Ovary (tissue), 7 donors: ENCODE measurements at regions not wholly inside any gene's neighbourhood (a gene's known extent, or its start where the extent isn't known, plus 50 kb on each side); places are given as distances from the start of the nearest gene placed in this dataset.

Experiments used
- DNase-seq, 5 donors: peaks; one replicate each; pipeline ENCODE4 v3.0.0-alpha.2; 2019 to 2020
- H3K27ac ChIP-seq, 2 donors: fragments of 200-600 bp; one replicate each; pipeline versions ENCODE4 v1.5.1 to v1.8.0; 2019 to 2022
- H3K27me3 ChIP-seq: fragments of 200-600 bp; one replicate; pipeline ENCODE4 v1.8.0; 2022
- H3K36me3 ChIP-seq: fragments of 200-600 bp; sonication (generic); one replicate; pipeline ENCODE4 v1.5.1; 2019
- H3K4me1 ChIP-seq: one replicate; pipeline ENCODE4 v1.8.1; 2013; ENCODE audit warnings: mild to moderate bottlenecking, moderate library complexity; ENCODE audit not compliant: insufficient read depth
- H3K4me3 ChIP-seq: fragments of 200-600 bp; sonication (generic); one replicate; pipeline ENCODE4 v1.5.1; 2017
- H3K9me3 ChIP-seq, 2 donors: fragments of 200-600 bp in 1 of 2; sonication (generic) in 1 of 2; one replicate each; pipeline versions ENCODE4 v1.5.1 to v1.8.1; 2013 to 2019; ENCODE audit warnings: mild to moderate bottlenecking in 1 of 2, moderate library complexity in 1 of 2
- CTCF ChIP-seq, 3 donors: fragments of 450-650 bp in 2 of 3; fragments of 200-600 bp in 1 of 3; IDR thresholded peaks; one replicate each; pipeline versions ENCODE4 v1.5.1 to v1.8.0; 2016 to 2022; ENCODE audit warnings: antibody characterized with exemption in 3 of 3, mild to moderate bottlenecking in 1 of 3
- EP300 ChIP-seq: sonication (generic); formaldehyde crosslinking; IDR thresholded peaks from one replicate; pipeline ENCODE4 v1.6.1; 2017; ENCODE audit warnings: antibody characterized with exemption
- POLR2A ChIP-seq: fragments of 450-650 bp; IDR thresholded peaks from one replicate; pipeline ENCODE4 v1.6.1; 2017; ENCODE audit warnings: antibody characterized with exemption, mild to moderate bottlenecking, moderate library complexity
- WGBS, 3 donors: extraction: QIAGEN DNeasy Blood & Tissue Kit in 1 of 3; methylation state at CpG; one replicate each; pipeline versions ENCODE4 v1.1.5 to v1.1.7; 2013 to 2017; 5-methylcytosine and 5-hydroxymethylcytosine counted together
- intact Hi-C, 4 donors: fragments of 100-400 bp; cut with DNase I; formaldehyde crosslinking; loops; one replicate each; pipeline versions ENCODE4 v1.11.0 to v1.15.1; 2022 to 2023
- donor health status: DM: no; HTN: no; CAD: no; lungs with moderate emphysema.
- donor health status: DM: no; HTN: no; CAD: no.
- donor health status: Bipolar disorder and iron deficiency.
- donor health status: DM: no; HTN: no; CAD: no.
- donor health status: DM: yes; HTN: yes; CAD: no.

- TF ChIP-seq EP300 (no peak), CTCF (IDR thresholded peaks at IDR 0.05) (no peak), POLR2A (no peak)
- intact Hi-C loops: loop anchor here in 2 of 4 donors (10.0 kb wide), 1 partner anchor 46 kb away; no protein-coding TSS in a partner anchor
- no peaks in the 10 kb centered on the region for H3K36me3 ChIP-seq
- no peak for DNase-seq
- H3K4me1 ChIP-seq: peaks cover 31% of the 10 kb centered on the region
- H3K9me3 ChIP-seq: no peaks in the 10 kb centered on the region
- no peaks in the 10 kb centered on the region for H3K27me3 ChIP-seq
- no peak overlapping the region for H3K4me3 ChIP-seq
- peak overlapping the region in 1 of 2 donors; percentile 81 for H3K27ac ChIP-seq
- WGBS, 3 donors: 87 to 93% (median 89%) methylated on average over 4 of the region's 4 CpGs
These were observed 86.2 kb upstream of the HAAO start for GRCh38 chr2:42878581-42878980.

- Histone ChIP-seq H3K27ac (no peak overlapping the region), H3K27me3 (no peaks in the 10 kb centered on the region), H3K4me3 (no peak overlapping the region), H3K4me1 (peaks cover 31% of the 10 kb centered on the region), H3K9me3 (no peaks in the 10 kb centered on the region), H3K36me3 (no peaks in the 10 kb centered on the region)
- no peak for DNase-seq
- intact Hi-C loops: loop anchor here in 2 of 4 donors (10.0 kb wide), 1 partner anchor 47 kb away; no protein-coding TSS in a partner anchor
- 55 to 63% (median 62%) methylated on average over 1 of the region's 1 CpG for WGBS, 3 donors
- no peak for TF ChIP-seq POLR2A
- TF ChIP-seq EP300: no peak
- no peak for TF ChIP-seq CTCF (IDR thresholded peaks at IDR 0.05)
These were observed 85.6 kb upstream of the HAAO start for GRCh38 chr2:42877936-42878335.

GRCh38 chr2:42877511-42877910, 85.1 kb upstream of the HAAO start:
- Histone ChIP-seq H3K4me1 (peaks cover 31% of the 10 kb centered on the region), H3K9me3 (no peaks in the 10 kb centered on the region), H3K4me3 (no peak overlapping the region), H3K27me3 (no peaks in the 10 kb centered on the region), H3K27ac (no peak overlapping the region), H3K36me3 (no peaks in the 10 kb centered on the region)
- TF ChIP-seq EP300 (no peak), POLR2A (no peak), CTCF (IDR thresholded peaks at IDR 0.05) (no peak)
- 83 to 95% (median 87%) methylated on average over 3 of the region's 3 CpGs for WGBS, 3 donors
- intact Hi-C loops: loop anchor here in 2 of 4 donors (10.0 kb wide), 1 partner anchor 47 kb away; no protein-coding TSS in a partner anchor
- no peak for DNase-seq

GRCh38 chr2:42876326-42876751, 84.0 kb upstream of the HAAO start:
- Histone ChIP-seq H3K36me3 (no peaks in the 10 kb centered on the region), H3K4me1 (peaks cover 31% of the 10 kb centered on the region), H3K9me3 (no peaks in the 10 kb centered on the region), H3K4me3 (no peak overlapping the region), H3K27ac (peak overlapping the region in 1 of 2 donors; percentile 42), H3K27me3 (no peaks in the 10 kb centered on the region)
- TF ChIP-seq CTCF (IDR thresholded peaks at IDR 0.05): no peak
- no peak for TF ChIP-seq POLR2A
- TF ChIP-seq EP300: no peak
- WGBS, 3 donors: 30 to 39% (median 38%) methylated on average over 11 of the region's 11 CpGs
- intact Hi-C loops: loop anchor here in 2 of 4 donors (10.0 kb wide), 1 partner anchor 48 kb away; no protein-coding TSS in a partner anchor
- DNase-seq: no peak
